Endodermal cell (in vitro differentiated cells): ENCODE measurements at regions not wholly inside any gene's neighbourhood (a gene's known extent, or its start where the extent isn't known, plus 50 kb on each side); places are given as distances from the start of the nearest gene placed in this dataset.

Experiments used
- DNase-seq: peaks from one replicate; pipeline ENCODE4 v3.0.0-alpha.2; 2017
- H3K27ac ChIP-seq: 2 replicates; pipeline ENCODE4 v1.5.1; 2013; ENCODE audit warnings: mild to moderate bottlenecking, low read depth, low read length, moderate library complexity
- H3K27me3 ChIP-seq: 2 replicates; pipeline ENCODE4 v1.6.1; 2013; ENCODE audit warnings: mild to moderate bottlenecking, low read length, moderate library complexity; ENCODE audit not compliant: insufficient read depth, control insufficient read depth, poor library complexity, severe bottlenecking
- H3K36me3 ChIP-seq: 2 replicates; pipeline ENCODE4 v1.7.0; 2013; ENCODE audit warnings: mild to moderate bottlenecking, low read length, moderate library complexity; ENCODE audit not compliant: control insufficient read depth, insufficient read depth
- H3K4me1 ChIP-seq: one replicate; pipeline ENCODE4 v1.7.0; 2013; ENCODE audit warnings: low read length; ENCODE audit not compliant: control insufficient read depth, insufficient read depth
- H3K4me3 ChIP-seq: 2 replicates; pipeline ENCODE4 v1.5.1; 2013; ENCODE audit warnings: mild to moderate bottlenecking, low read length, moderate library complexity
- H3K9ac ChIP-seq: 2 replicates; pipeline ENCODE4 v1.6.1; 2013; ENCODE audit warnings: mild to moderate bottlenecking, low read length, moderate library complexity; ENCODE audit not compliant: poor library complexity, severe bottlenecking; ENCODE audit errors: extremely low read depth
- H3K9me3 ChIP-seq: 2 replicates; pipeline ENCODE4 v1.6.1; 2013; ENCODE audit warnings: mild to moderate bottlenecking, low read length, moderate library complexity; ENCODE audit not compliant: control insufficient read depth
- H3K27ac Mint-ChIP-seq: 2 replicates; pipeline ENCODE4 v1.8.0; 2020; ENCODE audit warnings: mixed read lengths
- H3K27me3 Mint-ChIP-seq: 2 replicates; pipeline ENCODE4 v1.8.0; 2021; ENCODE audit warnings: mild to moderate bottlenecking, mixed read lengths; ENCODE audit not compliant: insufficient read depth
- H3K36me3 Mint-ChIP-seq: 2 replicates; pipeline ENCODE4 v1.8.0; 2020; ENCODE audit warnings: low read depth, mixed read lengths
- H3K4me1 Mint-ChIP-seq: 2 replicates; pipeline ENCODE4 v1.8.0; 2020; ENCODE audit warnings: mixed read lengths
- H3K4me3 Mint-ChIP-seq: 2 replicates; pipeline ENCODE4 v1.8.0; 2020; ENCODE audit warnings: mild to moderate bottlenecking, moderate library complexity, mixed read lengths
- H3K9me3 Mint-ChIP-seq: 2 replicates; pipeline ENCODE4 v1.8.0; 2020; ENCODE audit warnings: mild to moderate bottlenecking, mixed read lengths
- WGBS, 2 experiments: methylation state at CpG; one replicate each; pipeline versions ENCODE4 v1.1.5 to v1.1.7; 2013; ENCODE audit warnings: missing lambda C conversion rate in 2 of 2, mixed read lengths in 1 of 2; ENCODE audit not compliant: insufficient coverage in 1 of 2, insufficient read length in 1 of 2; 5-methylcytosine and 5-hydroxymethylcytosine counted together
- TF ChIP-seq, protein P1 (sequence below): fragments of 200-600 bp; sonication (generic); conservative IDR thresholded peaks from 2 replicates; pipeline ENCODE4 v1.5.0; 2021; ENCODE audit warnings: antibody characterized with exemption, mild to moderate bottlenecking

DNA sequence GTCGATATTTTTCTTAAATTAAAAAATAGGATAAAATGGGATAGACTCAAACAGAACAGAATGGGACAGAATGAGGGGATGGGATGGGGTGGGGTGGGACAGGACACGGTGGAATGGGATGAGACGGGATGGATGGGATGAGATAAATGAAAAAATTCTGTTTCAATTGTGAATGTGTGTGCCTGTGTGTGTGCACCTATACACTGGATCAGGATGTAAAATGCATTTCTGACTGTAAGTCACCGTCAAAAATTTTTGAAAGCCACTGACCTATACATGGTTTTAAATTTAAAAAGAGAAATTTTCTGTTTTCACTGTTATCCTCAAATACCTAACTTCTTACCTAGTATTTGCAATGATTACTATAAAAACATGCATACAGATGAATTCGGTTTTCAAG is 108.7 kb upstream of the UBE2E2 start:
- TF ChIP-seq, protein P1, sequence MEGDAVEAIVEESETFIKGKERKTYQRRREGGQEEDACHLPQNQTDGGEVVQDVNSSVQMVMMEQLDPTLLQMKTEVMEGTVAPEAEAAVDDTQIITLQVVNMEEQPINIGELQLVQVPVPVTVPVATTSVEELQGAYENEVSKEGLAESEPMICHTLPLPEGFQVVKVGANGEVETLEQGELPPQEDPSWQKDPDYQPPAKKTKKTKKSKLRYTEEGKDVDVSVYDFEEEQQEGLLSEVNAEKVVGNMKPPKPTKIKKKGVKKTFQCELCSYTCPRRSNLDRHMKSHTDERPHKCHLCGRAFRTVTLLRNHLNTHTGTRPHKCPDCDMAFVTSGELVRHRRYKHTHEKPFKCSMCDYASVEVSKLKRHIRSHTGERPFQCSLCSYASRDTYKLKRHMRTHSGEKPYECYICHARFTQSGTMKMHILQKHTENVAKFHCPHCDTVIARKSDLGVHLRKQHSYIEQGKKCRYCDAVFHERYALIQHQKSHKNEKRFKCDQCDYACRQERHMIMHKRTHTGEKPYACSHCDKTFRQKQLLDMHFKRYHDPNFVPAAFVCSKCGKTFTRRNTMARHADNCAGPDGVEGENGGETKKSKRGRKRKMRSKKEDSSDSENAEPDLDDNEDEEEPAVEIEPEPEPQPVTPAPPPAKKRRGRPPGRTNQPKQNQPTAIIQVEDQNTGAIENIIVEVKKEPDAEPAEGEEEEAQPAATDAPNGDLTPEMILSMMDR, result no peak
- H3K9me3 ChIP-seq, result peaks cover 14% of the 10 kb centered on the region
- peaks cover 9% of the 10 kb centered on the region for H3K4me1 Mint-ChIP-seq
- peaks cover 29% of the 10 kb centered on the region for H3K9me3 Mint-ChIP-seq
- 95 to 100% methylated on average over 1 to 5 of the region's 5 CpGs for WGBS, 2 experiments
- H3K4me3 Mint-ChIP-seq, result no peak overlapping the region
- no peak overlapping the region for H3K27ac Mint-ChIP-seq
- no peaks in the 10 kb centered on the region for H3K4me1 ChIP-seq
- H3K27me3 ChIP-seq, result no peaks in the 10 kb centered on the region
- H3K36me3 ChIP-seq, result no peaks in the 10 kb centered on the region
- H3K36me3 Mint-ChIP-seq, result peaks cover 10% of the 10 kb centered on the region
- H3K27ac ChIP-seq, result no peak overlapping the region
- H3K9ac ChIP-seq, result no peak overlapping the region
- no peak overlapping the region for H3K4me3 ChIP-seq
- no peak for DNase-seq
- H3K27me3 Mint-ChIP-seq, result peaks cover 2% of the 10 kb centered on the region

DNA sequence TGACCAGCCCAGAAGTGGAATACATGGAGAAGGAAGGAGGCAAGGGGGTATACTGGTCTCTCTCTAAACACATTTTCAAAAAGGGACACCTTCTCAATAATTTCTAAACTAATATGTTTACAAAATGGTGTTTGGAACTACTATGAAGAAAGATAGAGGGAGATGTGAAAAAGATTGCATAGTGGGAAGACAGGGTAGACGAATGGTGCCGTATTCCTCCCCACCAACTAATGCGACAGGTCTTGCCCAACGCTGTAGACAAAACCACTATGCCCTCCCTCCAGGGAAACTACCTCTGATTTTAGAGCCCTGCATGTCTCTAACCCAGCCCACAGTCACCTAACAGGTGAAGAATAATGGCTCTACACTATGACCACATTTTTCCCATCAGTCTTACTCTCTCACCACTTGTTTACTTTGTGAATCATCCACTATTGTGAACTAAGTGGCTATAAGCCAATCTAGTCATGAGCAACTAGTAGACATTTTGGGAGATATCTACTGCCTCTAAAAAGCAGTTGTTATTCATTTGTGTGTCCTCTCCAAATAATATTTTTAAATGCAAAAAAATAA is 108.2 kb upstream of the UBE2E2 start:
- Histone ChIP-seq H3K9me3 (peaks cover 14% of the 10 kb centered on the region), H3K4me3 (no peak overlapping the region), H3K27me3 (no peaks in the 10 kb centered on the region), H3K27ac (no peak overlapping the region), H3K9ac (no peak overlapping the region), H3K4me1 (no peaks in the 10 kb centered on the region), H3K36me3 (no peaks in the 10 kb centered on the region)
- Mint-ChIP-seq H3K4me1 (peaks cover 9% of the 10 kb centered on the region), H3K4me3 (no peak overlapping the region), H3K27ac (no peak overlapping the region), H3K9me3 (peaks cover 29% of the 10 kb centered on the region), H3K27me3 (peaks cover under 1% of the 10 kb centered on the region), H3K36me3 (peaks cover 10% of the 10 kb centered on the region)
- TF ChIP-seq, protein P1, result no peak
- 90% methylated on average over 4 of the region's 4 CpGs; no CpG with 5 or more reads in 1 of the 2 experiments for WGBS, 2 experiments
- DNase-seq, result no peak

DNA sequence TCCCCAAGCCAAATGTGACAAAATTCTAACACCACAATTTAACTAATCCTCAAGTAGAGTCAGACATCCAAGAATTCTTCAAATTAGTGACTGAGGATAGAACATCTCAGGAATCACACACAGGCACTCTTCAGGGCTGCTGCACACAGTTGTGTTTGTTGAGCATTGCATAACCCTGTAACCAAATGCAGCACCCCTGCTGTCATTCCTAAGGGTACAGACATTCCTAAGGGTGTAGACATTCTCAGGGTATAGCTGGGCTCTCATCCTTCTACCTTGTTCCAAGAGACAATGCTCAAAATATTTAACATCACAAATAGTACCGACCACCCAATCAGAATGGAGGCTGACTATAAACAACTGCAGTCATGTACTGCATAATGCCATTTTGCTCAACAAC is 107.1 kb upstream of the UBE2E2 start:
- peak overlapping the region; percentile 48 for H3K27ac Mint-ChIP-seq
- DNase-seq, result peak; percentile 79
- Histone ChIP-seq H3K27ac (no peak overlapping the region), H3K27me3 (no peaks in the 10 kb centered on the region), H3K4me3 (no peak overlapping the region), H3K36me3 (no peaks in the 10 kb centered on the region), H3K9me3 (peaks cover 14% of the 10 kb centered on the region), H3K4me1 (no peaks in the 10 kb centered on the region), H3K9ac (no peak overlapping the region)
- H3K9me3 Mint-ChIP-seq, result peaks cover 29% of the 10 kb centered on the region
- 81 to 100% methylated on average over 1 of the region's 1 CpG for WGBS, 2 experiments
- peaks cover 10% of the 10 kb centered on the region for H3K36me3 Mint-ChIP-seq
- H3K27me3 Mint-ChIP-seq, result no peaks in the 10 kb centered on the region
- no peak overlapping the region for H3K4me3 Mint-ChIP-seq
- peaks cover 9% of the 10 kb centered on the region for H3K4me1 Mint-ChIP-seq
- TF ChIP-seq, protein P1, result no peak
